Erythroblast (primary cell): ENCODE measurements at regions not wholly inside any gene's neighbourhood (a gene's known extent, or its start where the extent isn't known, plus 50 kb on each side); places are given as distances from the start of the nearest gene placed in this dataset.

Source experiments
- GATA1 ChIP-seq: IDR thresholded peaks from 2 replicates; pipeline ENCODE4 v1.6.1; 2011; ENCODE audit warnings: low read depth, mild to moderate bottlenecking, control low read depth, low read length, moderate library complexity
- POLR2A ChIP-seq: IDR thresholded peaks from 2 replicates; pipeline ENCODE4 v1.6.1; 2011; ENCODE audit warnings: mild to moderate bottlenecking, low read length

DNA sequence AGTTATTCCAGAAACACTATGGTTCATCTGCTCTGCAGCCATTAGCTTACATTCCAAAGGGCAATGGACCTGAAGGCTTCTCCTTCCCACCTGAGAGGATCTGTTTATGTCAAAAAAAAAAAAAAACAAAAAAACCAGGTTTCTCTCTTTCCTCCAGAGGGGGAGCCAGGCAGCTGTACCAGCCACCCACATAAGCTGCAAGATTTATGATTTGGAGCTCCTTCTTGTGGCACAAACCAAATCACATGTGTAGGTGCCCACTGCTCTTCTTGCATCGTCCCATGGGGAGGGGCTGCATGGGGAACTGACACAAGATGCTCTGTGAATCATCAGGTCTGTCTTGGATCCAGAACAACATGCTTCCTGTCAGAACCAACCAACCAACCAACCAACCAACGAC, 231.6 kb upstream of the IGFBP3 start:
- TF ChIP-seq POLR2A (no peak), GATA1 (no peak)
